Forelimb muscle (tissue), 1 donor: ENCODE measurements at regions not wholly inside any gene's neighbourhood (a gene's known extent, or its start where the extent isn't known, plus 50 kb on each side); places are given as distances from the start of the nearest gene placed in this dataset.
"Not testable (repeated sequence)": the region's sequence is repeated elsewhere in the genome, so short reads cannot be mapped to it uniquely, and the experiment has no call there.

ENCODE experiments used
- DNase-seq: peaks from one replicate; pipeline ENCODE4 v3.0.0-alpha.2; 2013; ENCODE audit warnings: low read depth

GRCh38 chr3:40899286-40899712, 300.0 kb upstream of the CTNNB1 start:
- DNase-seq: no peak

DNA sequence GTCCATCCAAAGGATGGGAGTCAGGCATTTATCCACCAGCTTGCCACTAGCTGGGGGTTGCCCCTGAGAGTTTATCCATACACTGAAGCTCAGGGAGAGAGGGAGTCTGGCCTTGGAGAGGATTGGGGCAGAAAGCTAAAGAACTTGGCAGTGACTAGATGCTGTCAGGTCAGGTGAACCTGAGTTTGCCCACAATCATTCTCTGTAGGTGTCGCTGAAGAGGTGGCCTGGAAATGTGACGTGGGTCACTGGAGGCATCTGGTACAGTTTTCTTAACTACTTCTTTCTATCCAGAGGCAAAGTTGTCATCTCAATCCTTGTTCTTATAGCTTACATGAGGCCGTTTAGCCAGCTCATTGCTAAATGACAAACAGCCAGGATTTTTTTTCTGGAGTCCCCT, 298.0 kb upstream of the CTNNB1 start:
- no peak for DNase-seq

DNA sequence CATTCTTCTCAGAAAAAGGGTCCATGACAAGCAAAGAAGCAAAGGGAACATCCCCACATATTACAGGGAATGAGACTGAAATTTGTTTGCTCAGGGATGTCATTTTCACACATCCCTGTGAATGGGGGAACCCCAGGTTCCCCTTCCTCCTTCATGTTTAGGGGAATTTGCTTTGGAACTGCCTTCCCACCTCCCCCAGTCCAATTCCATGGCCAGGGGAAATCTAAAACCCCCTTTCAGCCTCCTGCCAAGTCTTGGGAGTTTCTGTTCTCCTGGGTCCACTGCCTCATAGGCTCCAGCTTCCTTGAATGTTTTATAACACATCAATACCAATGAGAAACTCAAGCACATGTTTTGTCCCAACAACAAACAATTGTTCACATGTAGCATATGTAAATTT, 297.5 kb upstream of the CTNNB1 start:
- DNase-seq: no peak

GRCh38 chr3:40907907-40908465, 291.3 kb upstream of the CTNNB1 start:
- not testable (repeated sequence) for DNase-seq

GRCh38 chr3:40908612-40909011, 290.7 kb upstream of the CTNNB1 start:
- DNase-seq: no peak

DNA sequence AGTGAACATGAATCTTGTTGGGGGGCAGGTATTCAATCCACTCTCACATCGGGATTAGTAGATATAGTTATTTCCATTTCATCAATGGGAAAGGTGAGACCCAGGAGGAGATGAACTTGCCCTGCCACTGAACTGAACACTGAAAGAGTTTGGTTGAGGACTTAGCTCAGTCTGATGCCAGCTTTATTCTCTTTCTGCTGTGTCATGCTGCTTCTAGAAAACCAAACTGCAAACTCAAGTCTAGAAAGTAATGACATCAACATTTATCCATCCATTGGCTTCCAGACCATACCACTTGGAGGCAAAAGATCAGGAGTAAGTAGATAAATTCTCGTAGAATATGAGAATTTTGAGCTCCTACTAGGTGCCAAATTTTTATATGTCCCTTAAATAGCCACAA, 288.0 kb upstream of the CTNNB1 start:
- DNase-seq: no peak

- DNase-seq: no peak
Measured at GRCh38 chr3:40911928-40912327, 287.4 kb upstream of the CTNNB1 start.

DNA sequence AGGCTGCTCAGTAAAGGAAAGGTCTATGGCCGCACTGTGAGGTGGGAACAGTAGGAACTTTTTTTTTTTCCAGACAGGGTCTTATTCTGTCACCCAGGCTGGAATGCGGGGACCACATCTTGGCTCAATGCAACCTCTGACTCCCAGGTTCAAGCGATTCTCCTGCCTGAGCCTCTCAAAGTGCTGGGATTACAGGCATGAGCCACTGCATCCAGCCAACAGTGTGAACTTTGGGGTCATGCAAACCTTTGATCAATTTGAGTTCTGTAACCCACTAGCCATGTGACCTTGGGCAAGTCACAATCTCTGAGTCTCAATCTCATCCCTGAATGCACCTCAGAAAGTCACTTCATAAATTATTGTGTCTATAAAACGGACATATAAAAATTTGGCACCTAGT, 286.8 kb upstream of the CTNNB1 start:
- no peak for DNase-seq

DNA sequence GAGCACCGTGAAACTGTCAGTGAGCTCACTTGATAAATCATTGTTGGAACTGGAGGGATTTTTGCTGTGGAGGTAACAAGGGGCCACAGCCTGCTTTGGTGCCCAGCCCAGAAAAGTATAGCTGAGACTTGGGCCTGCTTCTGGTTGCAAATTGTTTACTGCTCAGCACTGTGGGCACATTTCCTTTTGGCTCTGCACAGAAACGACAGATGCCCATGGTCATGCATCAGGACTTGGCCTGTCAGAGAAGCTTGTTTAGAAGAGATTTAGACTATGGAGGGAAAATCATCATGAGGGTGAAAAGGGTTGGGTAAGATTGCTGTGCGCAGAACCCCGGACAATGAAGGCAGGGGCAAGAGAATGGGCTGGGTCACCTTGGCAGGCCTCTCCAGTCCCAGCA, 286.1 kb upstream of the CTNNB1 start:
- no peak for DNase-seq

- DNase-seq: no peak
Measured at GRCh38 chr3:40913641-40914040, 285.7 kb upstream of the CTNNB1 start.

DNA sequence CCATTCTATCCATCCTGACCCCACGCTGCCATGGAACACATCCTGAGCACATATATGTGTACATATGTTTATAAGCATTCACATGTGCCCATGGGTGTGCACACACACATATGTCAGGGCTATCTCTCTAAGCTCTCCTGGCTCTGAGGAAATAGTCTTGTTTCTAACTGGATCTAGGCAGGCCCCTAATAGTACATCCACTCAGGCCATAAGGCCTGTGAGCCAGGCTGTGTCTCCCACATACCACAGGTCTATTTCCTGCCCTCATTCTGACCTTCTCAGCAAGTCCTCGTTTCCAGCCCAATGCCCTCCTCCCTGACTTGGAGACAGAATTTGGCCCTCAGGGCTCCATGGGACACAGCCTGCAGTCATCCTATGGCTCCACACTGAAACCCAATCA, 284.8 kb upstream of the CTNNB1 start:
- DNase-seq: no peak

DNA sequence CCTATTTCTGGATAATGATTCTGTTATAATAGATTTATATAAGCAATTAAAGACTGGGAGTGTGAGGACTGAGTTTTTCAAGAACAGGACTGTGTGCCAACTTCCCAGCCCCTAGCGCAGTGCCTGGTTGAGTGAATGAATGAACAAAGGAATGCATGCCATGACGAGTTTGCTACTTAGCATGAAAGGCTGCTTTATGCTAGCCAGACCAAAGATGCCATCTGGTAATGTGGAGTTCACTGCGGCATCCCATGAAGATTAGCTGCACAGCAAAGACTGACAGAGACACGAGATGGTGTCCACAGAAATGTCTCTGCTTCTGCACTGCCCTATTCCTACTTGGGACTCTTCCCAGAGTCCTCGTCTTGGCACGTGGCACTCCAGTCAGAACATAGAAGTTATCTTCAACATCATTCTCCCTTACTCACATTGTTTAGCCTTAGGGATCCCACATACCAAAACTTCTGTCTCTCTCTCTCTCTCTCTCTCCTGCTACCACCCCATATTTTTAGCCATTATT, 283.9 kb upstream of the CTNNB1 start:
- DNase-seq: no peak

DNA sequence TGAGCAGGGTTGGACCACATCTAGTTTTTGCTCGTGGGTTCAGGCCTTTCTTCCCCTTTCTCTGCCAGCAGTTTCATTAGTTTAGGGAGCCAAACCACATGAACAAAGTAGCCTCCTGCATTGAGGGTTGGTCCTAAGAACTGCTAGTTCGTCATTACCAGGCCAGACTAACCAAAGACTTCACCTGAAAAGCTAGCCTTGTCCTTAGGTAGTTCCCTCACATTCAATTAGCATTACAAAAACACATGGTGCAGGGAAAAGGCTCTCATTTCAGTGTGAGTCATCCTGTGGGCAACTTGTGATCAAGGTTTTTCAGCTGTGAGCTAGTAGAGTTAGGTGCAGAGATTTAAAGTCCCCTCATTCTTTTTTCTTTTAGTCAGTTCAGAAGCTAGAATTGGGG, 279.3 kb upstream of the CTNNB1 start:
- no peak for DNase-seq

- DNase-seq: no peak
Measured at GRCh38 chr3:40921251-40921650, 278.1 kb upstream of the CTNNB1 start.

DNA sequence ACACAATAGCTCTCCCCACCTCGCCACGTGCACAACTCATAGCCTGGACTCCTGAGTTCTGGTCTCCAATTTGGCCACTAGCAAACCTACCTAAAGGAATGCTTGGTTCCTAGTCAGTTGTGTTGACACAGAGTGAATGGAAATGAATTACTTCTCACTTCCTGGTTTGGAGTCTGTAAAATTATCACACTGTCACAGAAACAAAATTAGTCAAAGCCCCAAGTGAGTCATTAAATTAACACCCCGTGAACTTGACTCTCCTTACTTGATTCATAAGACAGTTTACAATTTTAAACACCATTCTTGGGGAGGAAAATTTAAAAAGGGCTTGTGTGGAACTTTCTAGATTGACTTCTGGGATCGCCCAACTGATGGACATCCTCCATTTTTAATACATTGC, 276.2 kb upstream of the CTNNB1 start:
- no peak for DNase-seq

DNA sequence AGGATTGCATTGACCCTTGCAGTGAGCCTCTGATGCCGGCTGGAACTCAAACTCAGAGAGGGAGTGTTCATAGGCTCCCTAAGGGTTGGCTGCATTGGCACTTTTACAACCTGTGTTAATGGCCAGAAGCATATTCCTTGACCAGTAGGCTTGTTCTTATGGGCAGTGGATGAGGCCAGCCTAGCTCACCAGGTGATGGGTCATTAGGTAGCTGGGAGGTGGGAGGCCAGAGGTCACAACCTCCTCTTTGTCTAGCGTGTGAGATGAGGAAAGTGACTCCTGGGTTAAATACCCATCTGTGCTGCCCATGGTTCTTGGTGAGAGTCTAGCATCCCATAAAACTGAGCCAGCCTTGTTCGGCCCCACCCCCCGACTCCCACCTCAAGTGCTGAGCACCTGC, 275.7 kb upstream of the CTNNB1 start:
- no peak for DNase-seq

GRCh38 chr3:40924559-40925141, 274.7 kb upstream of the CTNNB1 start:
- DNase-seq: no peak

DNA sequence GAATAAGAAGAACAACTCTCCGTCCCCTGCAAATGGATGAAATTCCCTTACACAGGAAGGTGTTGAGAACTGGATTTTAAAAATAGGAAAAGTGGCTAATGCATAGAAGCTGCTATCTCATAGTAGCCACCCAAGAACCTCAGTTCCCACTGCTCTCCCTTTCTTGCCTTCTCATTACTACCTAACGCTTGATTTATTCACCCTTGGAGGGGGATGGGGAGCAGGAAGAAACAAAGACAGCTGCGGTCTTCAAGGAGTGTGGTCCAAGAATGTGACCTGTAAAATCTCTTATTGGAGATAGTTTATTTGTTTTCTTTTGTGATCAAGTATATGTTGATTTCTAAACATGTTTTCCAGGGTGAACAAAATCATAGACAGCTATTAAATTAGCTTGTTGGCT, 274.1 kb upstream of the CTNNB1 start:
- DNase-seq: no peak

GRCh38 chr3:40930131-40930538, 269.2 kb upstream of the CTNNB1 start:
- no peak for DNase-seq

DNA sequence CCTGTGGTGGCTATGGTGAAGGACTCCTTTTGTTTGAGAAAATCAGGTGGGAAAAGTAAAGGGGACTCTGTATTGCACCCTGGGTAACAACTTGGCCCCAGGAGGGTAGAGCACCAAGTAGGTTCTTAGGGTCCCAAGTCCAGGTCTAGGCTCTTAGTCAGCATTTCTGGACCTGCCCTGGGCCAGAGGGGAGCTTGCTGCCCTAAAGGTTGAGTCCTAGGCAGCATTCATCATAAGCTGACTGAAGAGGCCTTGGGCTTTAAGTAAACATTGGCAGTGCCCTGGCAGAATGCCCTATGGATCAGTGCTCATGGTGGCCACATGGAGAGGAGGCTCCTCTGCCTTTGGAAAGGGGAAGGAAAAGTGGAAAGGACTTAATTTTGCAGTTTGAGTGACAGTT, 268.5 kb upstream of the CTNNB1 start:
- DNase-seq: no peak

DNA sequence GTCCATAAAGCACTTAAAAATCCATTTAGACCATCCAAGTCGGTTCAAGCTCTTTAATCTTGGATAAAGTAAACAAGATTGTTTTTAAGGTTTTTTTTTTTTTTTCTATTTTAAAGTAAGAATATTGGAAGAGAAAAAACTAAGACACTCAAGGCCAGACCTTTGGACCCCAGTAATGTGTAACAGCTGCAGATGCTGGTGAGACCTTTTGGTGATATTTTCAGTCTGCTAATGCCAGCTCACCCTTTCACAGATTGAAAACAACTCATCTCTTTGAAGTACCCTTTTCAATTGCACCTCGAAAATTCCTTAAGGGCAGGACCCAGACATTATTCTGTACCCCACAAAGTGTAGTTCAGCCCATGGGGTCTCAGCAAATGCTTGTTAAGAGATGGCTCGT, 260.7 kb upstream of the CTNNB1 start:
- DNase-seq: no peak

DNA sequence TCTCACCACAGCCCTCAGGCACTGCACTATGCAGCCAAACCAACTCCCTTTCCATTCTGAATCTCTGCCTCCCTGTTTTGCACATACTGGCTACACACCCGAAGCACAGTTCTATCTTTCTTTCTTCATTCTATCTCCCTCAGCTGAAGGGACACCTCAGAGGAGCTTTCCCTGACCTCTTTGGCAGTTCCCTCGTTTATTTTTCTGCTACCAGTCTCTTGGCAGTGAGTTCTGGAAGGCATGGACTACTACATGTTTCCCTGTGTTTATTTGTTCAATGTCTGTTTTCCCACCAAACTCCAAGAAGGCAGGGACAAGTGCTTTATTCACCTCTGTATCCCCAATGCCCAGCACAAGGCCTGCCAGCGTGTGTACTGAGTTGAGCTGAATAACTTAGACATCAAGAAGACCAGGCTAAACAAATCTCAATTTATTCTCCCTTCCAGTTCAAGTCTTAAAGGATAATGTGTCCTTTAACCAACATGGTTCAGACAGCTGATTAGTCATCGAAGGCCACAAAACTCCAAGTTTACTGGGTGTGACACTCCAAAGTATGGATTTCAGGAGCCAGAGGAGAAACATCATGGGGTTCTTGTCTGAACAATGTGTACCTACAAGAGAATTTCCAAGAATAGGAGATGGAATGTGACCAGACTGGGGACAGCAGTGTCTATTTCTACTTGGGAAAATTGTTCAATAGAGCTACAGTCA, 260.1 kb upstream of the CTNNB1 start:
- no peak for DNase-seq

GRCh38 chr3:40939741-40940130, 259.6 kb upstream of the CTNNB1 start:
- no peak for DNase-seq
